ENCODE measurements at regions not wholly inside any gene's neighbourhood (a gene's known extent, or its start where the extent isn't known, plus 50 kb on each side); places are given as distances from the start of the nearest gene placed in this dataset.

DNA sequence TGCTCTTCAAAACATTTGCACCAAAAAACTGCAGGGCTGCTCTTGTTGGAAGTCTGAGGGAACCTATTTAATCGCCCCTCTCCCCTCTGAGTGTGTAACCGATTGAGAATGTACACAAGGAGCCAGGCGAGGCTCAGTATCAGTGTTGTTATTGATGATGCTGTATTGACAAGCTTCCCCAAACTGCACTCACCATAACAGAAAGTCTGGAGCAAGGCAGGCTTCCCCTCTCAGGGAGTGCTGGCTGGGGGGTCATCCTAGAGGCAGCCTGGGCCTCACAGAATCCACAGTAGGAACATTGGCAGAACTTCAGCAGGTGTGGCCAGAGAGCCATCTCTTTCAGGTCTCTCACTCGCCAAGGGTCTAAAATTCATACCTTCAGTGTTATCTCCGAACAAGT is 58.1 kb upstream of the TUNAR start:
- H3K27ac ChIP-seq, result no peak overlapping the region

DNA sequence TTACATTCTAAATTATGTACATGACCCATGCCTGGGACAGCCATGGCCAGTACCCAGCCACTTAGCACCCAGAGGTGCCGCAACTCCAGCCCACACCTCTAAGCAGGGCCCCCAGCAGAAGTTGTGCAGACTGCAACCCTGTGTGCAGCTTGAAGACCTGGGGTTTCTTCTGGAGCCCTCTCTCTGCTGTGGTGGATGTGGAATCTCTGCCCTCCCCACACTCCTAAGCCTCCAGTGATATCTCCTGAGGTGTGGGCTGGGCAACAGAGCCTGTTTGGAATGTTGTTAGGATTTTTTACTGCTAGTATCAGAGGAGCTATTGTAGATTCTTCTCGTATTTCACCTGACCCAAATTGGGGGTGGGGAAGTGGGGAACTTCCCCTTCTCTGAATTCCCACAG is 59.4 kb upstream of the TUNAR start:
- no peak for TF ChIP-seq ZFX (IDR thresholded peaks at IDR 0.05; ENCODE audit: borderline replicate concordance)
- TF ChIP-seq, protein P1, sequence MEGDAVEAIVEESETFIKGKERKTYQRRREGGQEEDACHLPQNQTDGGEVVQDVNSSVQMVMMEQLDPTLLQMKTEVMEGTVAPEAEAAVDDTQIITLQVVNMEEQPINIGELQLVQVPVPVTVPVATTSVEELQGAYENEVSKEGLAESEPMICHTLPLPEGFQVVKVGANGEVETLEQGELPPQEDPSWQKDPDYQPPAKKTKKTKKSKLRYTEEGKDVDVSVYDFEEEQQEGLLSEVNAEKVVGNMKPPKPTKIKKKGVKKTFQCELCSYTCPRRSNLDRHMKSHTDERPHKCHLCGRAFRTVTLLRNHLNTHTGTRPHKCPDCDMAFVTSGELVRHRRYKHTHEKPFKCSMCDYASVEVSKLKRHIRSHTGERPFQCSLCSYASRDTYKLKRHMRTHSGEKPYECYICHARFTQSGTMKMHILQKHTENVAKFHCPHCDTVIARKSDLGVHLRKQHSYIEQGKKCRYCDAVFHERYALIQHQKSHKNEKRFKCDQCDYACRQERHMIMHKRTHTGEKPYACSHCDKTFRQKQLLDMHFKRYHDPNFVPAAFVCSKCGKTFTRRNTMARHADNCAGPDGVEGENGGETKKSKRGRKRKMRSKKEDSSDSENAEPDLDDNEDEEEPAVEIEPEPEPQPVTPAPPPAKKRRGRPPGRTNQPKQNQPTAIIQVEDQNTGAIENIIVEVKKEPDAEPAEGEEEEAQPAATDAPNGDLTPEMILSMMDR (IDR thresholded peaks at IDR 0.05), result no peak
- no peak overlapping the region for H3K27ac ChIP-seq

More for the DNA sequence above, 58.1 kb upstream of the TUNAR start:
- TF ChIP-seq ZFX (IDR thresholded peaks at IDR 0.05; ENCODE audit: borderline replicate concordance), result no peak
- TF ChIP-seq, protein P1 (IDR thresholded peaks at IDR 0.05), result no peak

DNA sequence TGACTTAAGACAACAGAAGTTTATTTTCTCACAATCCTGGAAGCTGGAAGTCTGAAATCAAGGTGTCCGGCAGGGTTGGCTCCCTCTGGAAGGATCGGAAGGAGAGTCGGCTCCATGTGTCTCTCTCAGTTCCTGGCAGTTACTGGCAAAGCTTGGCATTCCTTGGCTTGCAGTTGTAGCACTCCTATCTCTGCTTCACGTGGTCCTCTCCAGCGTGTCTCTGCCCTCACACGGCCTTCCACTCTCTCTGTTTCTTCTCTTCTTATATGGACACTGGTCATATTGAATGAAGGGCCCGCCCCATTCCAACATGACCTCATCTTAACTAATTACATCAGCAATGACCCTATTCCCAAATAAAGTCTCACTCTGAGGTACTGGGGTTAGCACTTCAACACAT is 60.1 kb upstream of the TUNAR start:
- TF ChIP-seq, protein P1 (IDR thresholded peaks at IDR 0.05), result no peak
- TF ChIP-seq ZFX (IDR thresholded peaks at IDR 0.05; ENCODE audit: borderline replicate concordance), result no peak
- no peak overlapping the region for H3K27ac ChIP-seq

DNA sequence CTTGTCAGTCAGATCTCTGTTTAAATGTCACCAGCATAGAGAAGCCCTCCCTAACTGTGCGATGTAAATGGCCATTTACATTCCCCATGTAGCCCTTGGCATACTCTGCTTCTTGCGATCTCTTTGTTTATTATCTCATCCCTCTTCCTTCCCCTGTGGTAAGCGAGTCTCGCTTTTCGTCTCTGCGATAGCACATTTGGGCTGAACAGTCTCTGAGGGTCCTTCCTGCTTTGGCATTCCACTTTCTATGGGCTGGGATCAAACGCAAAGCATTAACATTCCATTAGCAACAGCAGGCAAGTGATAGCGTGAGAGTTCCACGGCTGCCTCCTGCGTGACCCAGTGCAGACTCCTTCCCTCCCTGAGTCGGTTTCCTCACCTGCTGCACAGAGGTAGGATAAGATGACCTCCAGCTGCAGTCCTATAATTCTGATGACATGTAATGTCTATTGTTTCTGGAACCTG is 61.4 kb upstream of the TUNAR start:
- H3K27ac ChIP-seq, result no peak overlapping the region
- no peak for TF ChIP-seq ZFX (IDR thresholded peaks at IDR 0.05; ENCODE audit: borderline replicate concordance)

DNA sequence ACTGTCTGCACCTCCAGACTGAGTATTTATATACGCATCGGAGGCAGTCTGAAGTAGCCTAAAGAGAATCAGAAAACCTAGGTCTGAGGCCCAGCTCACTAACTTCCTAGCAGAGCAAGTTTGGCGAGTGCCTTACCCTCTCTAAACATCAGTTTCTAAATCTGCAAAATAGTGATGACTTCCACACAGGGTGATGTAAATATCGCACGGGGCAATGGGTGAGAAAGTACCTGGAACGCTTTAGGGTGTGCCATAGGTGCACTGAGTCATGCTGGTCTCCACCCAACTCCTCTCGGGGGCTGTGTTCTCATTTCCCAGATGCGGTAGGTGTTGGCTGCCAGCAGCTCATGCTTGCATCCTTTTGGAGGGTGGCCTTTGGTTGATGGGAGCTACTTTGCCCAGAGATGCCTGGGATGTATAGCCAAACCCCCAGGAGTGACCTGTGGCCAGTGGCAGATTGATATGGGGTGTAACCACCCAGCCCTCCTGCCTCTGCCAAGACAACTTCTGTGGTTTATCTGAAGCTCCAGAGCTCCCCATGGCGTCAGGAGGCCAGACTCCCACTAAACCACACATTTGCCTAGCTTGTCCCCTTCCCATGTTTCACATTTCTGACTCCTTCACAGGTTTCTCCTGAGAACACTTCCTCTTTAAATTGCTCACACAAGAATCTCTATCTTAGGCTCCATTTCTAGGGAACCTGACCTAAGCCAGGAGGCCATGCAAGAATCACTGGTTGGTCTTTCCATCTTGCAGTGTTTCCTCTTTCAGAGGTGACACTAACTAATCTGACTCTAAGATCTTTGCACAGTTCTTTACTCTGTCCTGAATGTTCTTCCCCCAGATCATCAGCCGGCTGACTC is 62.0 kb upstream of the TUNAR start:
- TF ChIP-seq, protein P1 (IDR thresholded peaks at IDR 0.05), result no peak
- no peak for TF ChIP-seq ZFX (IDR thresholded peaks at IDR 0.05; ENCODE audit: borderline replicate concordance)
- H3K27ac ChIP-seq, result no peak overlapping the region

DNA sequence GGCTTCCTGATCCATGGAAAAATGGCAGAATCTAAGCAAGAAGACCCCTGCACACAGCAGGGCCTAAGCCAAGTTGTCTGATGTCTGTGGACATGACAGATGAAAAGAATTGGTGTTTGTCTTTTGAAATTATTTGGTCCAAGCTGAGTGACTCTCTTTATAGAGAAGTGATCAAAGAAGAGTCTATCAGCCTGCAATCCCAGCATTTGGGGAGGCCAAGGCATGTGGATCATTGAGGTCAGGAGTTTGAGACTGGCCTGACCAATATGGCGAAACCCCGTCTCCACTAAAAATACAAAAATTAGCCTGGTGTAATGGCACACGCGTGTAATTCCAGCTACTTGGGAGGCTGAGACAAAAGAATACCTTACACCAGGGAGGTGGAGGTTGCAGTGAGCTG is 64.8 kb upstream of the TUNAR start:
- TF ChIP-seq, protein P1 (IDR thresholded peaks at IDR 0.05), result no peak
- TF ChIP-seq ZFX (IDR thresholded peaks at IDR 0.05; ENCODE audit: borderline replicate concordance), result no peak

DNA sequence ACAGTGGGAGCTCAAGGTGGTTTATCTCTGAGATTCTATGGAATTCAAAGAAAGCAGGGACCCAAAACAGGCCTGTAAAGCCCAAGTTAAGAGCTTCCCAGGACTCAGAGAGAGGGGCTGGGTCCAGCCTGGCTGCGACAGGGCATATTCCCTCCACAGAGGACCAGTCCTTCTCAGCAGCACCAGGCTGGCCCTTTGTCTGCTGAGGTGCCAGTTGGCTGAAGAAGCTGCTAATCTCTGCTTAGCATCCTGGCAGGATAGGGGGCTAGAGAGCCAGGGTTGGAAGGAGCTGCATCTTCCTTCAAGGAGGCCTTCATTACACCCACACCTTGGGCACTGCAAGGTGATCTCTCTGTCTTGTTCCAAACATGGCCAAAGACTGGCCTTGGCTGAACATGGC is 68.3 kb upstream of the TUNAR start:
- H3K27ac ChIP-seq, result no peak overlapping the region
- no peak for TF ChIP-seq ZFX (IDR thresholded peaks at IDR 0.05; ENCODE audit: borderline replicate concordance)
- TF ChIP-seq, protein P1 (IDR thresholded peaks at IDR 0.05), result no peak

More for the DNA sequence above, 64.8 kb upstream of the TUNAR start:
- H3K27ac ChIP-seq, result no peak overlapping the region

Data from 22Rv1 (cell line).